KMS-11 (cell line): ENCODE measurements at regions not wholly inside any gene's neighbourhood (a gene's known extent, or its start where the extent isn't known, plus 50 kb on each side); places are given as distances from the start of the nearest gene placed in this dataset.
"Not testable (repeated sequence)": the region's sequence is repeated elsewhere in the genome, so short reads cannot be mapped to it uniquely, and the experiment has no call there.

ENCODE experiments used
- H2AFZ ChIP-seq: fragments of 200-600 bp; sonication (generic); 2 replicates; pipeline ENCODE4 v1.6.1; 2016; ENCODE audit warnings: antibody characterized with exemption, mixed run types, low read depth
- H3K27ac ChIP-seq: fragments of 200-600 bp; sonication (generic); 2 replicates; pipeline ENCODE4 v1.6.1; 2016; ENCODE audit warnings: mild to moderate bottlenecking, mixed run types
- H3K27me3 ChIP-seq: fragments of 200-600 bp; sonication (generic); 2 replicates; pipeline ENCODE4 v1.6.1; 2017; ENCODE audit warnings: mild to moderate bottlenecking, low read depth, mixed run types, moderate library complexity; ENCODE audit not compliant: insufficient read depth
- H3K36me3 ChIP-seq: fragments of 200-600 bp; sonication (generic); 2 replicates; pipeline ENCODE4 v1.6.1; 2017; ENCODE audit warnings: mild to moderate bottlenecking, mixed run types; ENCODE audit not compliant: insufficient read depth
- H3K4me1 ChIP-seq: fragments of 200-600 bp; sonication (generic); 2 replicates; pipeline ENCODE4 v1.6.1; 2016; ENCODE audit warnings: mild to moderate bottlenecking, low read depth, mixed run types; ENCODE audit not compliant: poor library complexity, severe bottlenecking
- H3K4me2 ChIP-seq: fragments of 200-600 bp; sonication (generic); 2 replicates; pipeline ENCODE4 v1.7.0; 2016; ENCODE audit warnings: mild to moderate bottlenecking, mixed run types
- H3K4me3 ChIP-seq: fragments of 200-600 bp; sonication (generic); IDR thresholded peaks from 2 replicates; pipeline ENCODE4 v1.6.1; 2017; ENCODE audit warnings: low read depth, low read length, mixed read lengths; ENCODE audit not compliant: insufficient read depth
- H3K79me2 ChIP-seq: fragments of 200-600 bp; sonication (generic); 2 replicates; pipeline ENCODE4 v1.6.1; 2016; ENCODE audit warnings: low read depth, mixed run types; ENCODE audit not compliant: insufficient read depth
- H3K9ac ChIP-seq: fragments of 200-600 bp; sonication (generic); 2 replicates; pipeline ENCODE4 v1.6.1; 2016; ENCODE audit warnings: mild to moderate bottlenecking, mixed run types
- H4K20me1 ChIP-seq: fragments of 200-600 bp; sonication (generic); 2 replicates; pipeline ENCODE4 v1.6.1; 2016; ENCODE audit warnings: mild to moderate bottlenecking, mixed run types; ENCODE audit not compliant: insufficient read depth
- CTCF ChIP-seq: fragments of 200-600 bp; sonication (generic); conservative IDR thresholded peaks from 2 replicates; pipeline ENCODE4 v1.6.1; 2017; ENCODE audit warnings: low read depth, mild to moderate bottlenecking, antibody characterized with exemption, low read length, moderate library complexity, mixed read lengths

DNA sequence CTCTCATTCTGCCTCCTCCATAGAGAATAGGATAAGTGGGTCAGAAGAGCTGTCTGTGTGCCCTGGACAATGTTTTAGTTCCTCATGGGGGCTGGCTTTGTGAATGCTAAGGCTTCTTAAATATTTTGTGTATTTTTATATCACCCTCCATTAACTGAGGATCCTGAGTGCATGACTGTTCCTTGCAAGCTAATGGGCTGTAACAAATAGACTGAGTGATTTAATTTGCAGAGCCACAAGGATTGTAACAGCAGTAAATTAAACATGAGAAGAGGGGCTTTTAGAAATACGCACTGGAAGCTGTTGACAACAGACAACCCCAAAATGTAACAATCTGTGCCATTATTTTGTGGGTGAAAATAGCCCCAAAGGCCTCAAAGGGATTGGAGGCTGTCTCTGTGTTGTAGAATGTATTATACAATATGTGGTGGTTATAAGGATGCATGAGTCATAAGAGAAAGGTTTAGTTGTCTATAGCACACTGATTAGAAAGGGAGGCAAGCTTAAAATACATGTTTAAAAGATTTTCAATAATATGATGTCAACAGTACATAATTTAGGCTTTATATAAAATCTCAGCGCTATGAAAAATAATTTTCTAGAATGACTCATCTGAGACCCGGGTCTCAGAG lies 152.7 kb upstream of the ACTBL2 start:
- no peaks in the 10 kb centered on the region for H3K27me3 ChIP-seq
- no peak overlapping the region for H3K9ac ChIP-seq
- no peak for TF ChIP-seq CTCF
- no peaks in the 10 kb centered on the region for H3K36me3 ChIP-seq
- no peaks in the 10 kb centered on the region for H3K79me2 ChIP-seq
- H3K4me3 ChIP-seq: no peak overlapping the region
- no peak overlapping the region for H3K27ac ChIP-seq
- no peak overlapping the region for H2AFZ ChIP-seq
- H3K4me1 ChIP-seq: no peaks in the 10 kb centered on the region
- no peaks in the 10 kb centered on the region for H4K20me1 ChIP-seq
- H3K4me2 ChIP-seq: no peak overlapping the region

DNA sequence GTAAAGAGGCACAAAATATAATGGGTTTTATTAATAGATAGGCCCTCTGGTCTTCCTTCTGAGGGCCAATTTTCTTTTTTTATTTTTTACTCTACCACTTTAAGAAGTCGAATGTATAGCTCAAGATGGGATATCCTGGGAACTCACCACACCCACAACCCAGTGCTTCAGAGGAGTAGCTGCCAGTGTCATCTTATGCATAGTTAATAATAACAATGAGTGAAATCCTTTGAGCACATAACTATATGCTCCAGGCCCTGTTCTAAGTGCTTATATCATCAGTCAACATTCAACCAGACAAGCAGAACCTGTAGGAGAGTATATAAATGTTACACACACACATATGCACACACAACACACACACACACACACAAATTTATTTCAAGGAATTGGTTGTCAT lies 150.3 kb upstream of the ACTBL2 start:
- Histone ChIP-seq H4K20me1 (no peaks in the 10 kb centered on the region), H3K4me2 (no peak overlapping the region), H2AFZ (no peak overlapping the region), H3K4me1 (no peaks in the 10 kb centered on the region), H3K4me3 (no peak overlapping the region), H3K27ac (no peak overlapping the region), H3K9ac (no peak overlapping the region), H3K36me3 (no peaks in the 10 kb centered on the region), H3K79me2 (no peaks in the 10 kb centered on the region), H3K27me3 (no peaks in the 10 kb centered on the region)
- no peak for TF ChIP-seq CTCF

DNA sequence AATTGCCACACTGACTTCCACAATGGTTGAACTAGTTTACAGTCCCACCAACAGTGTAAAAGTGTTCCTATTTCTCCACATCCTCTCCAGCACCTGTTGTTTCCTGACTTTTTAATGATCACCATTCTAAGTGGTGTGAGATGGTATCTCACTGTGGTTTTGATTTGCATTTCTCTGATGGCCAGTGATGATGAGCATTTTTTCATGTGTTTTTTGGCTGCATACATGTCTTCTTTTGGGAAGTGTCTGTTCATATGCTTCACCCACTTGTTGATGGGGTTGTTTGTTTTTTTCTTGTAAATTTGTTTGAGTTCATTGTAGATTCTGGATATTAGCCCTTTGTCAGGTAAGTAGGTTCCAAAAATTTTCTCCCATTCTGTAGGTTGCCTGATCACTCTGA lies 148.5 kb upstream of the ACTBL2 start:
- H4K20me1 ChIP-seq, H2AFZ ChIP-seq, H3K4me3 ChIP-seq, H3K36me3 ChIP-seq, H3K27me3 ChIP-seq, H3K4me2 ChIP-seq, H3K9ac ChIP-seq, H3K27ac ChIP-seq, H3K79me2 ChIP-seq, H3K4me1 ChIP-seq: not testable (repeated sequence)

- Histone ChIP-seq H2AFZ (no peak overlapping the region), H4K20me1 (no peaks in the 10 kb centered on the region), H3K9ac (no peak overlapping the region), H3K79me2 (no peaks in the 10 kb centered on the region), H3K36me3 (no peaks in the 10 kb centered on the region), H3K4me3 (no peak overlapping the region), H3K27me3 (no peaks in the 10 kb centered on the region), H3K4me1 (no peaks in the 10 kb centered on the region), H3K4me2 (no peak overlapping the region), H3K27ac (no peak overlapping the region)
- TF ChIP-seq CTCF: no peak
Observed at GRCh38 chr5:57627661-57628060, 145.1 kb upstream of the ACTBL2 start.

DNA sequence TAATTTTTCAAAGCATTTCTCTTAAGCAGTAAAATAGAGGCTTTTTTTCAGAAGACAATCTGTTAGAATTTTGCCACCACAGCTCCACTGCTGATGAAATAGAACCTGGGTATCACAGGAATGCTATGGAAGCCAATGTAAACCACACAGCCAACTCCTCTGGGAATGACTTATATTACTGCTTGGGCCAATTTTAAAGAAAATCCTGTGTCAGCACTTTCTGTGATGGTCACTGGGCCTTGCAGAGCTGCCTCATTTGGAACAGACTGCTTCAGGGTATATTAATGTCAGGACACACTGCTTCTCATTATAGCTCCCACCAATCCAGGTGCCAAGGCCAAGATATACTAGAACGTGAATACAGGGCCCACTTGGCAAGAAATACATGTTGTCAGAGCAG lies 144.1 kb upstream of the ACTBL2 start:
- Histone ChIP-seq H3K27me3 (no peaks in the 10 kb centered on the region), H4K20me1 (no peaks in the 10 kb centered on the region), H3K79me2 (no peaks in the 10 kb centered on the region), H3K4me1 (no peaks in the 10 kb centered on the region), H3K4me2 (no peak overlapping the region), H3K27ac (no peak overlapping the region), H2AFZ (no peak overlapping the region), H3K4me3 (no peak overlapping the region), H3K9ac (no peak overlapping the region), H3K36me3 (no peaks in the 10 kb centered on the region)
- TF ChIP-seq CTCF: no peak
